ENCODE measurements at regions not wholly inside any gene's neighbourhood (a gene's known extent, or its start where the extent isn't known, plus 50 kb on each side); places are given as distances from the start of the nearest gene placed in this dataset.

DNA sequence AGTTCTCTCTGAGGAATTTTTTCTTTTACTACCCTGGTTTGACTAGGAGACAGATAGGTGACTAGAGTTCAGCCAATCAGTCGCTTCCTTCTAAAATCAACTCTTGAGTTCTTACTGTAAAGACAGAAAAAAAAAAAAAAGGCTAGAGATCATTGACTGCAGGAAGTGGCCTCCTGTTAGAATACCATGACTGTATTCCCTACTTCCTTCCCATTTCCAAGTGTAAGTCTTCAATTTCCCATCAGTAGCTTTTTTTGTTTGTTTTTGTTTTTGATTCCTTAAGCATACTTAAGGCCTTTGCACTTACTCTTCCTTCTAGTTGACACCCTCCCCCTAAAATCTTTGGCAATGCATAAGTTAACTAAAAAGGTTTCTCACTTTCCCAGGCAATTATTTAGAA lies 154.3 kb downstream of the HMHB1 start:
- intact Hi-C loops (cut with DNase I) = no loop called here
- TF ChIP-seq, protein P1, sequence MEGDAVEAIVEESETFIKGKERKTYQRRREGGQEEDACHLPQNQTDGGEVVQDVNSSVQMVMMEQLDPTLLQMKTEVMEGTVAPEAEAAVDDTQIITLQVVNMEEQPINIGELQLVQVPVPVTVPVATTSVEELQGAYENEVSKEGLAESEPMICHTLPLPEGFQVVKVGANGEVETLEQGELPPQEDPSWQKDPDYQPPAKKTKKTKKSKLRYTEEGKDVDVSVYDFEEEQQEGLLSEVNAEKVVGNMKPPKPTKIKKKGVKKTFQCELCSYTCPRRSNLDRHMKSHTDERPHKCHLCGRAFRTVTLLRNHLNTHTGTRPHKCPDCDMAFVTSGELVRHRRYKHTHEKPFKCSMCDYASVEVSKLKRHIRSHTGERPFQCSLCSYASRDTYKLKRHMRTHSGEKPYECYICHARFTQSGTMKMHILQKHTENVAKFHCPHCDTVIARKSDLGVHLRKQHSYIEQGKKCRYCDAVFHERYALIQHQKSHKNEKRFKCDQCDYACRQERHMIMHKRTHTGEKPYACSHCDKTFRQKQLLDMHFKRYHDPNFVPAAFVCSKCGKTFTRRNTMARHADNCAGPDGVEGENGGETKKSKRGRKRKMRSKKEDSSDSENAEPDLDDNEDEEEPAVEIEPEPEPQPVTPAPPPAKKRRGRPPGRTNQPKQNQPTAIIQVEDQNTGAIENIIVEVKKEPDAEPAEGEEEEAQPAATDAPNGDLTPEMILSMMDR (IDR thresholded peaks at IDR 0.05) = no peak
- TF ChIP-seq POLR2A (IDR thresholded peaks at IDR 0.05) = no peak
- Histone ChIP-seq H3K9me3 (replicated peaks in 1 of 3) (no peaks in the 10 kb centered on the region), H3K27me3 (no peaks in the 10 kb centered on the region), H3K27ac (no peak overlapping the region), H3K36me3 (replicated peaks in 1 of 2) (no peaks in the 10 kb centered on the region), H3K4me3 (no peak overlapping the region), H3K4me1 (replicated peaks in 1 of 2) (no peaks in the 10 kb centered on the region)
- 85 to 96% (median 91%) methylated on average over 1 of the region's 1 CpG for WGBS, 4 donors
- DNase-seq = no peak

DNA sequence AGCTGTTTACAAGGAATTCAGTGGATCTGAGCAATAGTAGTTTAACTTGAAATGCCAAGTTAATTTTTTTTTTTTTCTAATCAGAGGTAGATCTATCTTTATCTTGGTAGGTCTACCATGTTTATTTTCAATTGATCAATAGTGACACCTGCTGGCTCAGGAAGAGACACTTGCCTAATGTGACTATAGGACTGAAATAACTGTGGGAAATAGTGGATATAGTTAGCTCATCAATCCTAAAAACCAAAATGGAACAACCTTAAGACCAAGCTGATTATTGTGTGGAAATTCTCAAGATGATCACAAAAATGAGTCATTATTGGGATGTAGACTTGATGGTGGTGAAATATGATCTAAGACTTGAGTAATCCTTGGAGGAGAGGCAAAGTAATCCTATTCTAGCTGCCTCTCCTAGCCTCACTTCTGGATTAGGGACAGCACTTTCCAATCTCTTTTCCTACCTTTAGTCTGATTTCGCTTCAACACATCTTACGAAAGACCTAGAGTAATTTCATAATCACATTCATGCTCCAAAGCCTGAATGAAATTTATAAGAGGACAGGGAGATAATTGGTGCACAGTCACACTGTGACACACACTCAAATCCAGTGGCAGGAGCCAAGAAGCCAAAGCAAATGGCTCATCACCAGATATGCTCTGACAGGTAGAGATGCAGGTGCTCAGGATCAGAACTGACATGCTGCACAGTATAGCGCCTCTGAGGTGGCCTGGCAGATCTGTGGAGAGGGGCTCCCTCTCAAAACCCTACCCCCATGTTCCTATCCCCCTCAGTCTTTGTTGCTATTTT lies 156.3 kb downstream of the HMHB1 start:
- Histone ChIP-seq H3K4me3 (no peak overlapping the region), H3K4me1 (replicated peaks in 1 of 2) (no peaks in the 10 kb centered on the region), H3K9me3 (replicated peaks in 1 of 3) (no peaks in the 10 kb centered on the region), H3K27ac (no peak overlapping the region), H3K27me3 (no peaks in the 10 kb centered on the region), H3K36me3 (replicated peaks in 1 of 2) (no peaks in the 10 kb centered on the region)
- DNase-seq = no peak
- TF ChIP-seq POLR2A (IDR thresholded peaks at IDR 0.05) = no peak
- TF ChIP-seq, protein P1 (IDR thresholded peaks at IDR 0.05) = peak in 4 of 6 experiments; percentile 15 to 42 (median 32)
- intact Hi-C loops (cut with DNase I) = no loop called here
- WGBS, 4 donors = 78 to 91% (median 84%) methylated on average over 3 of the region's 3 CpGs

DNA sequence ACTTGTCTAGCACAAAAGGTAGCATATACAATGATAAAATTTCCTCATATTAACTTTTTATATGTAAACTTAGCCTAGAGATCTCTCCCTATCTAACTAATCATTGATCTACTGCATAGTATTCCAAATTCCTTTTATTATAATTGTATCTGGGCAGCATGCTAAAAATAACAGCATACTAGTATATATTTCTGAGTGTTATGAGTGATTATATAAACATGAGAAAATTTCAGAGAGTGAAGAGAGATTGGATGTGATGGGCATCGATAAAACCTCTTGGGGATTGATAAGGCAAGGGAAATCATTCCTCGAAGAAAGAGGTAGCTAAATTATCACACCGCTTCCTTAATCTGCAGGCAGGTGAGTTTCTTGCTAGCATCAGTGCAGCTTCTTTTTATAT lies 158.2 kb downstream of the HMHB1 start:
- TF ChIP-seq, protein P1 (IDR thresholded peaks at IDR 0.05) = no peak
- no peak for TF ChIP-seq POLR2A (IDR thresholded peaks at IDR 0.05)
- Histone ChIP-seq H3K9me3 (replicated peaks in 1 of 3) (no peaks in the 10 kb centered on the region), H3K4me1 (replicated peaks in 1 of 2) (no peaks in the 10 kb centered on the region), H3K27me3 (no peaks in the 10 kb centered on the region), H3K36me3 (replicated peaks in 1 of 2) (no peaks in the 10 kb centered on the region), H3K27ac (no peak overlapping the region), H3K4me3 (no peak overlapping the region)
- WGBS, 4 donors = 71 to 80% (median 78%) methylated on average over 3 of the region's 3 CpGs
- no peak for DNase-seq
- intact Hi-C loops (cut with DNase I) = no loop called here

DNA sequence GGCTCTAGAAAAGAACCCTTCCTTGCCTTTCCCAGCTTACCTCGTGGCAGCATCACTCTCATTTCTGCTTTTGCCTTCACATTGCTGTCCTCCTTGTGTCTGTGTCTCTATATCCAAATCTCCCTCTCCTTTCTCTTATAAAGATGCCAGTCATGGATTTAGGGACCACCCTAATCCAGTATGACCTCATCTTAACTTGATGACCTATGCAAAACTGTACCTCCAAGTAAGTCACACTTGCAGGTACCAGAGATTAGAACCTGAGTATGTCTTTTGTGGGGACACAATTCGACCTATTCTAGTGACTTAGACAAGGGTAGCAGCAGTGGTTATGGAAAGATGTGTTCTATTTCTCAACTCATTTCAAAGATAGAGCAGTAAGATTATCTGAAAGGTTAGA lies 160.1 kb downstream of the HMHB1 start:
- no peaks in the 10 kb centered on the region for H3K27me3 ChIP-seq
- 48 to 70% (median 65%) methylated on average over 2 of the region's 2 CpGs for WGBS, 4 donors

More for the DNA sequence above, 160.1 kb downstream of the HMHB1 start:
- Histone ChIP-seq H3K4me1 (replicated peaks in 1 of 2) (no peaks in the 10 kb centered on the region), H3K36me3 (replicated peaks in 1 of 2) (no peaks in the 10 kb centered on the region), H3K9me3 (replicated peaks in 1 of 3) (no peaks in the 10 kb centered on the region), H3K27ac (no peak overlapping the region), H3K4me3 (no peak overlapping the region)
- no peak for DNase-seq
- TF ChIP-seq, protein P1 (IDR thresholded peaks at IDR 0.05) = no peak
- no peak for TF ChIP-seq POLR2A (IDR thresholded peaks at IDR 0.05)
- intact Hi-C loops (cut with DNase I) = no loop called here
